Body of pancreas (tissue), 4 donors: ENCODE measurements at regions not wholly inside any gene's neighbourhood (a gene's known extent, or its start where the extent isn't known, plus 50 kb on each side); places are given as distances from the start of the nearest gene placed in this dataset.

Source experiments
- POLR2A ChIP-seq, 3 donors: fragments of 450-650 bp; IDR thresholded peaks; one replicate each; pipeline ENCODE4 v1.6.1; 2016; ENCODE audit warnings: antibody characterized with exemption in 3 of 3, mild to moderate bottlenecking in 2 of 3
- TF ChIP-seq, protein P1 (sequence below), 7 experiments: fragments of 450-650 bp in 4 of 7; fragments of 200-600 bp in 3 of 7; sonication (generic) in 3 of 7; IDR thresholded peaks; one replicate each; pipeline ENCODE4 v1.5.1; 2016 to 2019; ENCODE audit warnings: antibody characterized with exemption in 7 of 7

DNA sequence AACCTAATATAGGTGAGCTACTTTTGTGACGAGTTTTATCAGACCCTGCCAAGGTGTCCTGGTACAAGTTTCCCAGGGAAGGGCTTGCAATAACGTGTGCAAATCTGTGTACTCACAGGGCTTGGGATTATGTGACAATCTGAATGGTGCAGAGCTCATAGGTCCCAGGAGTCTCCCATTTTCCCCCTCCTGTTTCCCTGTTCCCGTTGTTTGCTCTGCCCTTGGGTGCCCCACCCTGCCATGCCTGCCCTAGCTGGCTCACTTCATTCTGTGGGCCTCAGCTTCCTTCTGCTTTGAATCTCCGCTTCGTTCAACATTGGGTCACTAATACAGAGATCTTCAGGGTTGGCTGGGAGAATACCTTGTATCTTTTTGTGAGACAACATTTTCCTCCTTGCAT, 90.3 kb upstream of the HPF1 start:
- TF ChIP-seq, protein P1, sequence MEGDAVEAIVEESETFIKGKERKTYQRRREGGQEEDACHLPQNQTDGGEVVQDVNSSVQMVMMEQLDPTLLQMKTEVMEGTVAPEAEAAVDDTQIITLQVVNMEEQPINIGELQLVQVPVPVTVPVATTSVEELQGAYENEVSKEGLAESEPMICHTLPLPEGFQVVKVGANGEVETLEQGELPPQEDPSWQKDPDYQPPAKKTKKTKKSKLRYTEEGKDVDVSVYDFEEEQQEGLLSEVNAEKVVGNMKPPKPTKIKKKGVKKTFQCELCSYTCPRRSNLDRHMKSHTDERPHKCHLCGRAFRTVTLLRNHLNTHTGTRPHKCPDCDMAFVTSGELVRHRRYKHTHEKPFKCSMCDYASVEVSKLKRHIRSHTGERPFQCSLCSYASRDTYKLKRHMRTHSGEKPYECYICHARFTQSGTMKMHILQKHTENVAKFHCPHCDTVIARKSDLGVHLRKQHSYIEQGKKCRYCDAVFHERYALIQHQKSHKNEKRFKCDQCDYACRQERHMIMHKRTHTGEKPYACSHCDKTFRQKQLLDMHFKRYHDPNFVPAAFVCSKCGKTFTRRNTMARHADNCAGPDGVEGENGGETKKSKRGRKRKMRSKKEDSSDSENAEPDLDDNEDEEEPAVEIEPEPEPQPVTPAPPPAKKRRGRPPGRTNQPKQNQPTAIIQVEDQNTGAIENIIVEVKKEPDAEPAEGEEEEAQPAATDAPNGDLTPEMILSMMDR (IDR thresholded peaks at IDR 0.05), result no peak
- TF ChIP-seq POLR2A (IDR thresholded peaks at IDR 0.05), result no peak
